ENCODE measurements at regions not wholly inside any gene's neighbourhood (a gene's known extent, or its start where the extent isn't known, plus 50 kb on each side); places are given as distances from the start of the nearest gene placed in this dataset.

DNA sequence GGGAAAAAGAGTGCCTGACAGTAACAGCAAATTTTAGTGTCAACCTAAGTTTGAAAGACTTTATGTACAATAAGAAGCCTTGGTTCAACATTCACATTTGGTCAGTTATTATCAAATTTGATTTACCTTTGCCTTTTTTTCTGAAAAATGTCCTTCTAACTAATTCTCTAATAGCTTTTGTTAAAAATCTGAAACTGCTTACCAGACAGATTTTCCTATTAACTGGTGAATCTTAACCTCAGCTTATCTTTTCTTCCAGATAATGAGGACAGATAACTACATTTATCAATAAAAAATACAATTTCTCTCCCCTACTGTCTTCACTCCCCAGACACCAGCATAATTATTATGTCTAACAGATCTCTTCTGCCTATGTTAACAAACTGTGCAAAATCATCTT is 988.5 kb downstream of the CDH18 start:
- DNase-seq (ENCODE audit: low read depth): no peak
- in situ Hi-C loops (cut with HindIII; ENCODE audit: low pct_unique_long_range_greater_than_20kb, low sequenced_read_pairs): no loop called here

DNA sequence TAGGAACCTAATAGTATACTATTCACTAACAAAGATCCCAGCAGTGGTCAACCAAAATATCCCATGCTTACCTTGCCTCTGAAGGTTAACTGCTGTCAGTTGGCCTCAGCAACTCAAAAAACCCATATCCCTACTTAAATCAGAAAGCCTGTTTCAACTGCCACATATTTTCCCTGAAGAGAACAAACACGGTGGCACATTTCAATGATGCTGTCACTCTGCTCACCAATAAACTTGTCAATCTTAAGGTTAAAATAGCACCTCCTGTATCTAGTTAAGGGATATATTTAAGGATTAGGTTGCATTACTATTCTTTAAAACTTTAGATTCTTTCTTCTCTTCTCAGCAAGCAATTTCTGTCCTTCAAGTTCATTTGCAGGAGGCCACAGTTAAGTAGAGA is 986.9 kb downstream of the CDH18 start:
- in situ Hi-C loops (cut with HindIII; ENCODE audit: low pct_unique_long_range_greater_than_20kb, low sequenced_read_pairs): no loop called here
- no peak for DNase-seq (ENCODE audit: low read depth)

DNA sequence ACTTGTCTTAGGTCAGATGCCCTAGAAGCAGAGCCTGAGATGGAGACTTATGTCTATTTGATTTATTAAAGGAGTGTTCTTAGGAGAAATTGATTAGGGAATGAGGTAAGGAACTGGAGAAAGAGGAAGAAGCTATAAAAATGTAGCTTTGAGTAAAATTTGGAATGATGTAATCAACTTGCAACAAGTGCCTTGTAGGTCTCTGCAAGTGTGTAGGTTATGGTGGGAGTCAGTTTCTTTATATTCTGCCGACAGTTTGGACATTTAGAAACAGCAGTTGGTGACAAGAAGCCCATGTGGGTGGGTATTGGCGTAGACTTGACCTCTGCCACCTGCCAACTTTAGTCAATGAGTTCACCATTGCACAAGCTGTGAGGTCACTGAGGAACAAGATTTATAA is 986.5 kb downstream of the CDH18 start:
- in situ Hi-C loops (cut with HindIII; ENCODE audit: low pct_unique_long_range_greater_than_20kb, low sequenced_read_pairs): no loop called here
- DNase-seq (ENCODE audit: low read depth): no peak

DNA sequence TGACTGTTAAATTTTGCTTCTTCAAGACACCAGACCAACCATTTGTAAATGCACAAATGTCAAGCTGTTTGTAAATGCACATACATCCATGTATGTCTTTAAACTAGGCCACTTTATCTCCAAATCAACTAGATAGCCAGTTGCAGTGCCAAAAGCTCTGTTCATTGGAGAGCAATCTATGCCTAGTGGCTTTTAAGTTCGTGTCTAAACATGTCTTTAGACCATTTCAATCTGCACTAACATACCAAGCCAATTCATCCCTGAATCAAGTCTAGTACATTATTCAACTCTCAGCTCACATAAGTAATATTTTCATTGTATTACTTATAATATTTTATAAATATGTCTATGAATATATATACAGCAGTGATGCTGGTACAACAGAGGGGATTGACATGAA is 985.9 kb downstream of the CDH18 start:
- no peak for DNase-seq (ENCODE audit: low read depth)
- in situ Hi-C loops (cut with HindIII; ENCODE audit: low pct_unique_long_range_greater_than_20kb, low sequenced_read_pairs): no loop called here

- no peak for DNase-seq (ENCODE audit: low read depth)
- in situ Hi-C loops (cut with HindIII; ENCODE audit: low pct_unique_long_range_greater_than_20kb, low sequenced_read_pairs): no loop called here
Observed at GRCh38 chr5:19018822-19019221, 969.2 kb downstream of the CDH18 start.

GRCh38 chr5:19031491-19031890 is 956.5 kb downstream of the CDH18 start:
- in situ Hi-C loops (cut with HindIII; ENCODE audit: low pct_unique_long_range_greater_than_20kb, low sequenced_read_pairs): no loop called here
- no peak for DNase-seq (ENCODE audit: low read depth)

DNA sequence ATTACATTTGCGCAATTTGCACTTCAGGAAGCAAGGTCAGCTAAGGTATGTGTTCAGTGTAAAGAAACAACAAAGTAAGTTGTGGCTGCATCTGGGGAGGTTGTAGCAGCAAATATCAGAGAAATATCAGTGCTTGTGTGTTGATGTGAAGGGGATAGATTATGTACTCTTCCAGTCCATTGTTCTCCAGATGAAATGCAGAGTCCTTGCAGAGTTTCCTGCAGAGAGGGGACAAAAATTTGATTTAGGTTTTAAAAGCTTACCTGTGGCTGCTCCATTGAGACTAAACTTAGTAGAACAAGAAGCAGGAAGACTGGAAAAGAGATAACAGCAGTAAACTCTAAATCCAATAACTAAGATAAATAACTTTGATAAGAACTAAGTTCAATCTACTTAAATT is 952.2 kb downstream of the CDH18 start:
- in situ Hi-C loops (cut with HindIII; ENCODE audit: low pct_unique_long_range_greater_than_20kb, low sequenced_read_pairs): no loop called here
- DNase-seq (ENCODE audit: low read depth): no peak

DNA sequence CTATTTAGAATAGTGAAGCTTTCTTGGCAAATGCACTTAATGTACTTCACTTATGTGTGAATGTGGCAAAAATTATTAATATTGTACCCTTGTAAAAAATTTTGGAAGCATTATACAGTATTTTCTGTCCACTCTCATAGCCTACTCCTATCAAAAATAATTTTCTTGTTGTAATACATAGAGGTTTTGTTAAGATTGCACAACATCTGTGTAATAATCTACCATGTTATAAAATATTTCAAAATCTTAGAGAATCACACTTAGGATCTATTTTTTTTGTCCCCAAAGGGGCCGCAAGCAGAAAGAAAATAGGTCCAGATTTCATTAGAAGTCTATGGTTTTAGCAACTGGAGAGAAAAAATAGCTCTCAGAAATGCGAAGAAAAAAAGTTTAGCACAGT is 945.9 kb downstream of the CDH18 start:
- no peak for DNase-seq (ENCODE audit: low read depth)
- in situ Hi-C loops (cut with HindIII; ENCODE audit: low pct_unique_long_range_greater_than_20kb, low sequenced_read_pairs): no loop called here

DNA sequence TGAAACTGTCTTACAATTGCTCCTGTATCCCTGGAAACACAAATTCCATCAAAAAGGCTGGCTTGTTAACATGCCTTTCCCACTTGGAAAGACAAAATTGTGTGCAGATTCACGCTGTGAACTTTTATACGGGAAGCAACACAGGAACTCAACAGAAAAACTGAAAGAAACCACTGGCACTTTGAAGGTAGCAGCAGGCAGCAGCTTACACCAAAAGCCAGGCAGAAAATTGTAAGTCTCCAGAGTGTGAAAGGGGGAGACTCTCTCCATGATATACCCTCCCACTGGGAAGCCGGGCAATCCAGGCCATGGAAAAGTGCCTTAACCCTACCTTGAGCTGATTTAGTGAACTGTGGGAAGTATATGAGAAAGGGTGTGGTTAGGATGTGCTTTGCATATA is 943.7 kb downstream of the CDH18 start:
- in situ Hi-C loops (cut with HindIII; ENCODE audit: low pct_unique_long_range_greater_than_20kb, low sequenced_read_pairs): no loop called here
- no peak for DNase-seq (ENCODE audit: low read depth)

- in situ Hi-C loops (cut with HindIII; ENCODE audit: low pct_unique_long_range_greater_than_20kb, low sequenced_read_pairs): no loop called here
- DNase-seq (ENCODE audit: low read depth): no peak
Observed at GRCh38 chr5:19044931-19045695, 942.9 kb downstream of the CDH18 start.

GRCh38 chr5:19047277-19047676 is 940.7 kb downstream of the CDH18 start:
- in situ Hi-C loops (cut with HindIII; ENCODE audit: low pct_unique_long_range_greater_than_20kb, low sequenced_read_pairs): no loop called here
- DNase-seq (ENCODE audit: low read depth): no peak

DNA sequence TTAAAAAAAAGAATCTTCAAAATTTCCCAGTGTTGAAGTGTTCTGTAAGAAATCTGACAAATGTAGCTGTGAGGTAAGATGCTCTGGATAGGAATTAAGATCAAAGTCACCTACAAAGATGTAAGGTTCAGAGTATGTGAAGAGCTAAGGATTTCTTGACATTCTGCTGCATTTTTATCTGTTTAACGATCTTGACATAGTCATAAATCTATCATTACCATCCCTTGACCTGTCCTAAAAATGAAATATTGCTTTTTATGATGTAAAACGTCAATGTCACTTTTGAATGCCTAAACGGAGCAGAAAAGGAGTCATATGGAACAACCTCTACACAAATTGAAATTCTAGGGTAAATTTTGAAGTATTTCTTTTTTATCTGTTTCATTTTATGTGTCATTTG is 939.3 kb downstream of the CDH18 start:
- in situ Hi-C loops (cut with HindIII; ENCODE audit: low pct_unique_long_range_greater_than_20kb, low sequenced_read_pairs): no loop called here
- DNase-seq (ENCODE audit: low read depth): no peak

DNA sequence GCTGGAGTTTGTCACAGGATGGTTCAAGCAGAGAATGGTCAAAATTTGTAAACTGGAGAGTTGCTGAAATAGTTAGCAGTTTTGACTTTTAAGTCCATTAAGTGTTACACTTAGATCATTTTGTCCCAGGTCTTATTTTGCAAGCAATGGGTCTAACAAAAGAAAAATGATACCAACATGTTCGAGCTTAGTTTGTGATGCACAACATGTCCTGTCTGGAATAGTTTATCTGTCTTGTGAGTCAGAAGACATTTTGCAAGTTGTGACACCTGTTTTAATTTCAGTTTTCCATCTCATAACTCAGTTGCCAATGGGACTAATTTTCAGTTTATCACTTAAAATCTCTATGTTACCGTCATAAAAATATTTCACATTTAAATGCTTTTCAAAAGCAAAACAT is 929.8 kb downstream of the CDH18 start:
- no peak for DNase-seq (ENCODE audit: low read depth)
- in situ Hi-C loops (cut with HindIII; ENCODE audit: low pct_unique_long_range_greater_than_20kb, low sequenced_read_pairs): no loop called here

- DNase-seq (ENCODE audit: low read depth): no peak
- in situ Hi-C loops (cut with HindIII; ENCODE audit: low pct_unique_long_range_greater_than_20kb, low sequenced_read_pairs): no loop called here
Observed at GRCh38 chr5:19064094-19064493, 923.9 kb downstream of the CDH18 start.

GRCh38 chr5:19067741-19068140 is 920.3 kb downstream of the CDH18 start:
- DNase-seq (ENCODE audit: low read depth): no peak
- in situ Hi-C loops (cut with HindIII; ENCODE audit: low pct_unique_long_range_greater_than_20kb, low sequenced_read_pairs): no loop called here

DNA sequence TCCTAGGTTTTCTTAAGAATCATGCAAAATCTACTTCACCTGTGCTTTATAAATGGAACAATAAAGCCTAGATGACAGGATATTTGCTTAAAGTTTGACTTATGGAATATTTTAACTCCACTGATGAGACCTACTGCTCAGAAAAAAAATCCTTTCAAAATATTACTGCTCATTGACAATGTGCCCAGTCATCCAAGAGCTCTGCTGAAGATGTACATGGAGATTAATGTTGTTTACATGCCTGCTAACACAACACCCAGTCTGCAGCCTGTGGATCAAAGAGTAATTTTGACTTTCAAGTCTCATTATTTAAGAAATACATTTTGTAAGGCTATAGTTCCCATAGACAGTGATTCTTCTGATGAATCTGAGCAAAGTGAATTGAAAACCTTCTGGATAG is 889.6 kb downstream of the CDH18 start:
- DNase-seq (ENCODE audit: low read depth): no peak
- in situ Hi-C loops (cut with HindIII; ENCODE audit: low pct_unique_long_range_greater_than_20kb, low sequenced_read_pairs): no loop called here

DNA sequence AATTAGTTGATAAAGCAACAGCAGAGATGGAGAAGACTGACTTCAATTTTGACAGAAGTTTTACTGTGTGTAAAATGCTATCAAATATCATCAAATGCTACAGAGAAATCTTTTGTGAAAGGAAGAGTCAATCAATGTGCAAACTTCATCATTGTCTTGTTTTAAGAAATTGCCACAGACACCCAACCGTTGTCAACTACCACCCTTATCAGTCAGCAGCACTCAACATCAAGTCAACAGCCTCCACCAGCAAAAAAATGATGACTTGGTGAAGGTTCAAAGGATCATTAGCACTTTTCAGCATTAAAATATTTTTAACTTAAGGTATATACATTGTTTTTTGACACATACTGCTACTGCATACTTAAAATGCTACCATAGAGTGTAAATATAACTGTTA is 888.8 kb downstream of the CDH18 start:
- DNase-seq (ENCODE audit: low read depth): no peak
- in situ Hi-C loops (cut with HindIII; ENCODE audit: low pct_unique_long_range_greater_than_20kb, low sequenced_read_pairs): no loop called here

DNA sequence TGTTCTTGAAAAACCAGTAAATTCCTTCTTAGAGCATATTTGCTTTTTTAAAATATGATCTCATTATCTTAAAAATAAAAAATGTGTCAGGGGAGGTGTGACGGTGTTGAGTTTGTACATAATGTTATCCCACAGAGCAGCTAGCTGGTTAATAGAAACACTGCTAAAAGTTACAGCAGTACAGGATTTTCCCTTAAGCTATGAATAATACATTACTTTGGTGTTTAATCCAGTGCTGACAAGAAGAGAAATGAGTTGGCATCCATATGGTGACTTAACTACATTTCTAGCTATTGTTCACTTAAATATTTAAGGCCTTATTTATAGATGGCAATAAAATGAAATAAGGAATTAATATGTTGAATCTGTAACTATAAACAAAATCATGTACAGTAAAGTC is 883.1 kb downstream of the CDH18 start:
- DNase-seq (ENCODE audit: low read depth): no peak
- in situ Hi-C loops (cut with HindIII; ENCODE audit: low pct_unique_long_range_greater_than_20kb, low sequenced_read_pairs): no loop called here

GRCh38 chr5:19122923-19123322 is 865.1 kb downstream of the CDH18 start:
- no peak for DNase-seq (ENCODE audit: low read depth)
- in situ Hi-C loops (cut with HindIII; ENCODE audit: low pct_unique_long_range_greater_than_20kb, low sequenced_read_pairs): no loop called here

DNA sequence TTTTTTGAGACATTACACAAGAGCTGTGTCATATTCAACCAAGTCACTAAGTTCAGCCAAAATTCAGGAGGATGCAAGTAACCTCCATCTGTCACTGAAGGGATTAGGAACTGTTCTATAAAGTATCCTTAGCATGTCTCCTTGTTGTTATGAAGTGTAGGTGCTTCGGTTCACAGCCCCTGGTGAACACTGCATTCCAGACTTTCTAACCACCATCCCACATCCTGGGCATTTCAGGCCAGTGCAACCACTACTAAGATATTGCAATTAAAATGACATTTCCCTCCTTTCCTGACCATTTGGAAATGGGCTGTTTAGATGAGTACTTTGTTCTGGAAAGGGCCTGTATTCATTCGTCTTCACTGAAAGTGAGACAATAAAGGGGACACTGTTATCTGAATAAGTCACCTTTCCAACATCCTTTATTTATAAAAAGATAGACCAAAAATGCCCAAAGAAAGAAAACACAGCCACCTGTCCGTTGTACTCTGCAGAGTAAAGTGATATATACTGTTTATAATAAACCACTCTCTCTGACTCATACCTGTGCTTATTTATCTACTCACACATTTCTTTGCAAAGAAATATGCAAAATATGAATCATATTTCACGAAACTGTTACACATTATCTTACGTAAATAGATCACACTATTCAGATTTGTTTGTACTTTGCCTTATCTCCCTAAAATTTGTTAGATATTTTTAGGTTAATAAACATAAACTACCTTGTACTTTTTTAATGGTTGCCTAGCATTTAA is 861.9 kb downstream of the CDH18 start:
- no peak for DNase-seq (ENCODE audit: low read depth)

More for the DNA sequence above, 861.9 kb downstream of the CDH18 start:
- in situ Hi-C loops (cut with HindIII; ENCODE audit: low pct_unique_long_range_greater_than_20kb, low sequenced_read_pairs): no loop called here

Measured in Caki2 (cell line).